ENCODE measurements at regions not wholly inside any gene's neighbourhood (a gene's known extent, or its start where the extent isn't known, plus 50 kb on each side); places are given as distances from the start of the nearest gene placed in this dataset.

DNA sequence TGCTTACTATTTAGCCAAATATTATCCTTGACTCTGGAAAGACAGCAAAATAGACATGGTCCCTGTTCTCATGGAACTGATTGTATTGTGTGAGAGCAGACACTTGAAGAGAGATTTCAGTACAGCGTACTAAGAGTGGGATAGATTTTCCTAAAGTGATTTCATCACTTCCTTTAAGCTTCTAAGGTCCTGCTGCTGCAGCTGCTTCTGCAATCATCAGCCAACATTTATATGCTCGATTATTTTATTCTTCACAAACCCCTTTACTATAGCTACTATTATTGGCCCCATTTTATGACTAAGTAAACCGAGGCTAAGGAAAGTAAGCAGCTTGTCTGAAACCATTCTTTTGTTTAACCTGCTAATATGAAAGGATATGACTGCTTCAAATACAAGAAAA, 137.7 kb downstream of the SPATA31D1 start:
- TF ChIP-seq CTCF (IDR thresholded peaks at IDR 0.05) (no peak), POLR2A (IDR thresholded peaks at IDR 0.05) (no peak)

All from suprapubic skin (tissue), 3 donors.